C4-2B (cell line): ENCODE measurements at regions not wholly inside any gene's neighbourhood (a gene's known extent, or its start where the extent isn't known, plus 50 kb on each side); places are given as distances from the start of the nearest gene placed in this dataset.

ENCODE experiments used
- ZFX ChIP-seq: fragments of 450-650 bp; IDR thresholded peaks from 2 replicates; pipeline ENCODE4 v1.6.1; 2017
- TF ChIP-seq, protein P1 (sequence below): fragments of 450-650 bp; conservative IDR thresholded peaks from 2 replicates; pipeline ENCODE4 v1.5.1; 2017; ENCODE audit warnings: mild to moderate bottlenecking

DNA sequence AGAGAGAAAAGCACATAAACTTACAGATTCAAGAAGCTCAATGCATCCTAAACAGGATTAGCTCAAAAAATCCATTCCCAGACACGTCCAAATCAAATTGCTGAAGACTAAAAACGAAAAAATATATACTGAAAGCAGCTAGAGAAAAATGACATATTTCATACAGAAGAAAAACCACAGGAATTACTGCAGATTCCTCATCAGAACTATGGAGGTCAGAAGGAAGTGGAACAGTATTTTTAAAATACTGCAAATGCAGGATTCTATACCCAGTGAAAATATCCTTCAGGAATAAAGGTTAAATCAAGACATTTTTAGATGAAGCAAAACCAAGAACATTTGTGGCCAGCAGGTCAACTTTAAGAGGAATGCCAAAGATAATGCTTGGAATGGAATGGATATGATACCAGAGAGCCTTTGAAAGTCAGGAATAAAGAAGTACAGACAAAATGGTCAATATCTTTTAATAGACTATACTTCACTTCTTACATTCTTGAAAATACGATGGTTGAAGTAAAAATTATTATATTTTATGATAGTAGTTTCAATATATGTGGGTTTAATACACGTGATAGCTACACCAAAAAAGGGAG is 352.9 kb downstream of the CTTN start:
- TF ChIP-seq, protein P1, sequence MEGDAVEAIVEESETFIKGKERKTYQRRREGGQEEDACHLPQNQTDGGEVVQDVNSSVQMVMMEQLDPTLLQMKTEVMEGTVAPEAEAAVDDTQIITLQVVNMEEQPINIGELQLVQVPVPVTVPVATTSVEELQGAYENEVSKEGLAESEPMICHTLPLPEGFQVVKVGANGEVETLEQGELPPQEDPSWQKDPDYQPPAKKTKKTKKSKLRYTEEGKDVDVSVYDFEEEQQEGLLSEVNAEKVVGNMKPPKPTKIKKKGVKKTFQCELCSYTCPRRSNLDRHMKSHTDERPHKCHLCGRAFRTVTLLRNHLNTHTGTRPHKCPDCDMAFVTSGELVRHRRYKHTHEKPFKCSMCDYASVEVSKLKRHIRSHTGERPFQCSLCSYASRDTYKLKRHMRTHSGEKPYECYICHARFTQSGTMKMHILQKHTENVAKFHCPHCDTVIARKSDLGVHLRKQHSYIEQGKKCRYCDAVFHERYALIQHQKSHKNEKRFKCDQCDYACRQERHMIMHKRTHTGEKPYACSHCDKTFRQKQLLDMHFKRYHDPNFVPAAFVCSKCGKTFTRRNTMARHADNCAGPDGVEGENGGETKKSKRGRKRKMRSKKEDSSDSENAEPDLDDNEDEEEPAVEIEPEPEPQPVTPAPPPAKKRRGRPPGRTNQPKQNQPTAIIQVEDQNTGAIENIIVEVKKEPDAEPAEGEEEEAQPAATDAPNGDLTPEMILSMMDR, result no peak
- no peak for TF ChIP-seq ZFX
